ENCODE measurements at regions not wholly inside any gene's neighbourhood (a gene's known extent, or its start where the extent isn't known, plus 50 kb on each side); places are given as distances from the start of the nearest gene placed in this dataset.

DNA sequence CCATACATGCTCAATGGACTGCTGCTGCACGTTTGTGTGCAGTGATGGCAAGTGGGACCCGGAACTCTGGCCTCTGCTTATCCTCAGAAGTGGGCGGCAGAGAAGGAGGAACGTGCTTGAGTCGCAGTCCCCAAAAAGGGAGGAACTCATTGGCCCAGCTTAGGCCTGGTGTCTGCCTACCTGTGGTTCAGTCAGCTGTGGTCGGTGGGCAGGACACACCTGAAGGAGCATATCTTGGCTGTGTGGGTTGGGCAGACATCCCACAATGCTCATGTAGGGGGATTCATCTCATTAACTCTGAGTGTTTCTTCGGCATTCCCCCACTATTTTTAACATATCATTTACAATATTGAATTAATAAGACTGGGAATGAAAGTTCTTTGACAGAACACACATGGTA is 122.9 kb upstream of the IL12B start:
- no peak for DNase-seq (ENCODE audit: low read depth in 2 of 2)

DNA sequence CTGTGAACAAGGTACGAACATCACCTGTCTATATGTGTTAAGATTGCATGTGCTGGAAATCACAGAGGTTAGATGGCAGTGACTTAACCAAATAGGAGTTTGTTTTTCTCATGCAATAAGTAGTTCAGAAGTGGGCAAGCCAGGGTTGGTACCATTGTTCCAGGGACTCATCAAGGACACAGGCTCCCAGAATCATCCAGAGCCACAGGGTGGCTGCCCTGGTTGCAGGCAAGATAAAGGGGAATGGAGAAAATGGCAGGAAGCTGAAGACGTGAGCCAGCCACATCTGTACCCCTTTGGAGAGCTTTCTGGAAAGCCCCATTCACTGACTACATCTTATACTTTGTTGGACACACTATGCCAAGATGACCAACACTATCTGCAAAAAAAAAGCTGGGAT is 126.0 kb upstream of the IL12B start:
- DNase-seq (ENCODE audit: low read depth in 2 of 2) = no peak

DNA sequence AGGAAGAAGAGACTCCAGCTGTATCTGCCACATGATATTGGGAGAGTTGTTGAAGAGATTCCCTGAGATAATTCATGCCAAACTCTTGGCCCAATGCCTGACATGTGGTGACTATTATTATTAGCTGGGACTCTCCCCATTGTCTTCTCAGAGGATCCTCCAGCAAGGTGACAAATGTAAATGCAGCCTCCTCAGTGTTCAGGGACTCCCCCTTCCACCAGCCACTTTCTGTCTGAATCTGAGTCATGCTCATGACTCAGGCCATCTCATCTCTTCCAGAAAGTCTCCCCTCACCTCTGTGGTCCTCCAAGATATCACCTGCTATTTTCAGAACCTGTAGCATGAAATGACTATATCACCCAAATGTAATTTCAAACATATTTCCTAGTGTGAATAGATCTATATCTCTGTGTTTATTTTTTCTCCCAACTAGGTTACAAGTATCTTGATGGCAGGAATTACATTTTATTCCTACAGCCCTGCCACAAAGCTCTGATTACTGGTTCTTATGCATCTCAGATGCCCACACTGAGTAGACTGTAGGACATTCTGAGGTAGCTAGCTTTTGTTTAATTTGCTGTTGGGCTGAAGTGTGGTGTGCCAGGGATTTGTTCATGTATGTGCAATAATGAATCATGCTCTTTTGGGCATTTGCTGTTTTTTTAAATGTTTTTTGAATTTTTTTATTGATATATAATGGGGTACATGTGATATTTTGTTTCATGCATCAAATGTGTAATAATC is 126.6 kb upstream of the IL12B start:
- DNase-seq (ENCODE audit: low read depth in 2 of 2) = peak; percentile 58 to 64

DNA sequence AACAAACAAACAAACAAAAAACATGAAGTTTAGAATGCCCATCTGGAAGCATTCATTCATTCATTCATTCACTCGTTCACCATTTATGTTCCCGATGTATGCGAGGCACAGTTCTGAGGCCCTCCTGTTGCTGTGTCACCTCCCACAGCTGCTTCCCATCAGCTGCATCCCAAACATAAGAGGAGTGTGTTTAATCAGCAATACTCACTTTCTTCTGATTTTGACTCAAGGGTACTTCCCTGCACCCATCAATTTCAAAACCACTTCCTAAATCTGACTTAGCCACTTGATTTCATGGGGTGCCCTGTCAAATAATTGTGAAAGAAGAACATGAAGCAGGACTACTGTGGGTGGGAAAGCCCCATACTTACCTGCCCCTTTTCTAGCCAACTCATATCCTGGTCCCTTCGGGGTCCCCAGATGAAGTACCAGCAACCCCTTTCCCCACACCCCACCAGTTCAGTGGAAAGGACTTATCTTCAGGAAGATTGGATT is 128.0 kb upstream of the IL12B start:
- peak; percentile 22 to 26 for DNase-seq (ENCODE audit: low read depth in 2 of 2)

DNA sequence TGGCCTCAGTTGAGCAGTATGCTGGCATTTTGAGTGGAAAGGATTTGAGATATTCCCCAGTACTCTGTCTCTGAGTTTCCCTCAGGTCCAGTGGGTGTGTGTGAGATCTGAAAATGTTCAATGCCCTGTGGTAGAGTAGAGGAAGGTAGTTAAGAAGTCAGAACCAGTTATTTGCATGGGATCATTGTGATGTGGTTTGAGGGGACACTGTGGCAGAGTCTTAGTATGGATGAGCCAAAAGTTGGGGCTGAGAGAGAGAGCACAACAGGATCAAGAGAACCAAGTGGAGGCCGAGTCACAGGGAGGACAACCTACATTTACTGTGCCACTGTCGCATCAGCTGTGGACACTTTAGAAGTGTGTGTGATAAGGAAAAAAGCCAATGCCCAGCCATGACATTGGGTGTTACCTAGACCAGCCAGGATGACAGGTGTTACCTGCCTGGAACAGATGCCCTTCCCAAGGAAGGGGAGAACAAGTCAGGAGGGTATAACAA is 128.9 kb upstream of the IL12B start:
- no peak for DNase-seq (ENCODE audit: low read depth in 2 of 2)

DNA sequence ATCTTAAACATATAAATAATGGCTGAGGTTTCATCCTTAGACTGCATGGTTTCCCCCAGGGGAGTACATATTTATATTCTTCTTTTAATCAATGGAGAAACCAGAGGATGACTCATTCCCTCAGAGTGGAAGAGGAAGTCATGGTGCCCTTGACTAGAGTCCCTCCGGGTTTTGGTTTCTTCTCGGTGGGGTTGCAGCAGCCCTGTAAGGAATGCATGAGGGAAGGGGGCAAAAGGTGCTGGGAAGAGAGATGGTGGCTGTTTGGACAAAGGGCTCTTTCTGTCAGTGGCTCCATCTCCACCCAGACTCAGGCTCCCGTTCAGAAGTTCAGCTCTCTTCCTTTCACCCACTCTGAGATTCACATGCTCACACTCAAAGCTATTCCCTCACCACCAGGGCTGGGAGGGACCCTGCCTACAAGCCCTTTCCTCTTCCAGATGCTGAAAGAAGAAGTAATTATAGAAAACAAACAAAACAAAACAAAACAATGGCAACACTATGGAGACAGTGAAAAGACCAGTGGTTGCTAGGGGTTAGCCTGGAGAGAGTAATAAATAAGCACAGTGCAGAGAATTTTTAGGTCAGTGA is 129.8 kb upstream of the IL12B start:
- no peak for DNase-seq (ENCODE audit: low read depth in 2 of 2)

DNA sequence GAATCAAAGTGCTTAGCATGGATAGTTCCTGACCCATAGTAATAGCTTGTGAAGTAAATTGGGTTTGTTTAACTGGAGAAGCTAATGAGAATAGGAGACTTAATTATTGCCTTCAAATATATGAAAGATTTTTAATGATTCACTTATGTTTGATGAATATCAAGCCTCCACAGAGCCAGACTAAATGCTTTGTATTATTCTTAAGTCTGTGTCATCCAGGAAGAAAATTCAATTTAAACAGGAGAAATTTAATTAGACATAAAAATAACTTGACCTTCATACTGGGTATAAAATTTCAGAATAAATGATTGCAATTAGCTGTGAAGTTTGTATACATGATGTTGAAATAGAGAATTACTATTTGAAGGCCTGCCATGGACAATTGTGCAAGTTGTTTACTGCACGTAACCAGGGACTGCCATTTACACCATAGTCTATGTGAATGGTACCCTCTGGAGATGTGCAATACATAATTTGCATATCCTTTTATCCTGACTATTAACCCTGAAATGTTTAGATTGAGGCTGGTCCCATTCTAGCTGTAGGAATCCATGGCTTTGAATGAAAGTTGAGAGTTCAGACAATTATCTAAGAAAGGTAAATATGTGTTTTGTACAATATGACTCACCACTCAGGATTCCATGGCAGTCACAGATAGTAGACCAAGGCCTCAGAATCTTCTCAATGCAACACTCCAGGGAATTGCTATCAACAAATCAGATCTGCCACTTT is 133.5 kb upstream of the IL12B start:
- no peak for DNase-seq (ENCODE audit: low read depth in 2 of 2)

DNA sequence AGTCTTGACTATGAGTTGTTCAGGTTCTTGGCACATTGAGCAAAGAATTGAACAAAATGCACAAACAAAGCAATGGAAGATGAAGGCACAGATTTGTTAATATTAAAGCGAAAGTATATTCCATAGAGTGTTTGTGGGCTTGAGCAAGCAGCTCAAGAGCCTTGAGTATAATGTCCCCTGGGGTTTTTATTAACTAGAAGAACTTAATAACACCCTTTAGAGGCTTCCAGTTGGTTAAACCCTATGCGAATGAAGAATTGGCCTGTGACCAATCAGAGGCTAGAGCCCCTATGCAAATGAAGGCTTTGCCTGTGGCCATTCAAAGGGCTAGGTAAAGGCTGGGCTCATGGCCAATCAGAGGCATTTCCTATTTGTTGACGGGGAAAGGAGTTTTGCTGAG is 135.3 kb upstream of the IL12B start:
- DNase-seq (ENCODE audit: low read depth in 2 of 2) = no peak

DNA sequence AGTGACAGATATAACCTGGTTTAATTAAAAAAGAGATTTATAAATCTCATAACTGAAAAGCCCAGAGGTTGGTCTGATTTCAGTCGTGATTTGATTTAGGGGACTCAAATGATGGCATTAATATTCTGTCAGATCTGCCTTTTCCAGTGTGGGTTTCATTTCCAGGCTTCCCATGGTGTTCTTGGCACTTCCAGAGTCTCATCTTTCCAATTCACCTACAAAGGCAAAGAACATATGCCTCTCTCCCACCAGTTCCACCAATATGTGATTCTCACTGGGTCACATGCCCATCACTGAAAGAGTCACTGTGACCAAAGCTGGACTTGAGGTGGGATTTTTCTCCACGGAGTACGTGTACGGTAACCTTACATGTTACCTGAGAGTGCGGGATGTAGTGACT is 137.4 kb upstream of the IL12B start:
- DNase-seq (ENCODE audit: low read depth in 2 of 2) = no peak

DNA sequence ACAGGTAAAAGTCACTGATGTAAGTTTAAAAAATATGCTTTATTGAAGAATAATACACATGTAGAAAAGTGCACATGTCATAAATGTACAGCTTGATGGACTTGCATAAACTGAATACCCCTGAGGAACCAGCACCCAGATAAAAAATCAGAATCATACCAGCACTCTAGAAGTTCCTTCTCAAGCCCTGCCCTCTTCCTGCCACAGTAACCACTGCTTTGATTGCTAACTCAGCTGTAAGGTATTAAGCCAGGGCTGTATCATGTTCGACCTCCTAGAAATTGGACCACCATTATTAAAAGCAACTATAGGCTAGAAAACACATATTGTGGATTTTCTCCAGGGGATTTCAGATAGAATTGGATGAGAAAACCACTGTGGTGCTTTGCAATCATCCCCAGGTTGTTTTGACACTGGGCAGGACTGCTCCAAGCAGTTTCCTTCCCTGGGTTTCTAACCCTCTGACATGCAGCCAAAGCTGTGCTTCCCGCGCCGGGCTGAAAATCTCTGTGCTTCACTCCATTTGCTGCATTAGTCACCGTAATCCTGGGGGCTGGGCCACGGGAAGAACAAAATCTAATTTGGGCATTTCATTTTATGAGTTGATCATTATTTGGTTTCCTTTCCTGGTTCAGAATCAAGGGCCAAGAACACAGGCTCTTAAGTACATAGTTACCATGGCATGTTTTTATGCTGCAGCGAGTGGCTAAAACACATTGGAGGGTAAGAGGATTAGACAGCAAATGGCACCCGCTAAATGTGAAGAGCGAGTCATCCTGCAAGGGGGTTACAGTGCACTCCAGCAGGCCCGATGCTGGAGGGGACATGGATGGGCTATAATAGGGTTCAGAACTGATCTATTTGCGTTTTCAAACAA is 139.4 kb upstream of the IL12B start:
- no peak for DNase-seq (ENCODE audit: low read depth in 2 of 2)

DNA sequence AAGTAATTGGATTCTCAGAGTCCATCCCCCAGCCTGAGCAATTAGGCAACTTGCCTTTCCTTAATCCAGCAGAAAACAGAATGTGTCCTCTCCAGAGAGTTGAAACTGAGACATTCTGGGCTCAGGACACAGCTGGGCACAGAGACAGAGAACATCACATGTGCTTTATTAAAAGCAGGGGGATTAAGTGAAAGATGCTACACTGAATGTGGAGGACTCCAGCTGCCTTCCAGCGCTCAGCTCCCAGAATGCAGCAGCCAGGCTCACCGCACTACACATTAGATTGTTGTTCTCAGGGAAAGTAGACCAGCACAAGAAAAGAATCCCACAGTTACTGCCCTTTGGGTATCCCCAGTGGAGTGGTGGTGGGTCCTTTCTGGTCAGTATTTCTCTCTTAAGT is 141.6 kb upstream of the IL12B start:
- DNase-seq (ENCODE audit: low read depth in 2 of 2) = no peak

DNA sequence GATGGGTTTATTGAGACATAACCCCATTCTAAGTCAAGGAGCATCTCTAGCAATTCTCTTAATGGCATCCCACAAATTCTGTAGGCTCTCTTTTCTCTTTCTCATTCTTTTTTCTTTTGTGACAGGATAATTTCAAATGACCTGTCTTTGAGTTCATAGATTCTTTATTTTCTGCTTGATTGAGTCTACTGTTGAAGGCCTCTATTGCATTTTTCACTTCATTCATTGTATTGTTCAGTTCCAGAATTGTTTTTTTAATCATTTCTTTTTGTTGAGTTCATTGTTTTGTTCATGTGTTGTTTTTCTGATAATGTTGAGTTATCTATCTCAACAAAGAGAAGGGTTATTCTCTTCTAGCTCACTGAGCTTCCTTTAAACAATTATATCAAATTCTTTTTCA is 144.7 kb upstream of the IL12B start:
- no peak for DNase-seq (ENCODE audit: low read depth in 2 of 2)

DNA sequence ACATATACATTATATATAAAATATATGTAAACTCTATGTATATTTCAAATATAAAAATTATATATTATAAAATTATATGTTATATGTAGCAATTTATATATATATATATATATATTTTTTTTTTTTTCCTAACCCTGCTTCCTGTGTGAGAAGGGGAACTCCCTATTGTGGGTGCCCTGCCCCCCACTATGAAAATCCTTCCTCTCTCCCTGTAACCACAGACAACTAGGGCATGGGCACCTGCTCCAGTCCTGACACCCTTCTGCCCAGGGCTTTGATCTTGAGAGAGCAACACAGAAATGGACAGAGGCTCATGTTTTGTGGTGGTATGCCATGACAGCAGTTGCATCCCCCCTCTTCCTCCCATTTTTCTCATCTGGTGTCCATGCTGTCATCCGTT is 148.7 kb upstream of the IL12B start:
- no peak for DNase-seq (ENCODE audit: low read depth in 2 of 2)

DNA sequence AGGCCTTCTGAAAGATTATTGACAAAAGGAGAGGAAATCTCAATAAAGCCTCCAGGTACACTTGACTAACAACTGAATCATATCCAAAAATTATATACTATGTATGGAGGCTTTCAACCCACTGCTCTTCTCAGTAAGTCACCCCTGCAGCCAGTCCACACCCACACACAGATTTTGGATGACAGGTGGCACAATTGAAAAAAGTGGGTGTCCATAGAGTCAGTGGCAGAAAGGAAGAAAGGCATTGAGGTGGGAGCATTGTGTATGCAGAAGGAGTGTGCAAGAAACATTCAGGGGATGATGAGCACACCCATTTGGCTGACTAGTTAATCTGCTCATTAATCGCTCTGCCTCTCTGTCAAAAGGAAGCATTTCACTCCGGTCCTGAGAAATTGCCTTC is 150.6 kb upstream of the IL12B start:
- DNase-seq (ENCODE audit: low read depth in 2 of 2) = no peak

DNA sequence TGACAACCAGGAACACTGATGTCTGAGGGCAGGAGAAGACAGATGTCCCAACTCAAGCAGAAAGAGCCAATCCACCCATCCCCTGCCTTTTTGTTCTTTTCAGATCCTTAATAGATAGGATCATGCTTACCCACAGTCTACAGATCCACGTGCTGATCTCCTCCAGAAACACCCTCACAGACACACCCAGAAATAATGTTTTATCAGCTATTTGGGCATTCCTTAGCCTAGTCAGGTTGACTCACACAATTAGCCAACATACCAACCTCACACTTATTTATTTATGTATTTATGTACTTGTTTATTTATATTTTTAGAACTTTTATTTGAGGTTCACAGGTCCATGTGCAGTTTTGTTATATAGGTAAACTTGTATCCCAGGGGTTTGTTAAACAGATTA is 151.5 kb upstream of the IL12B start:
- no peak for DNase-seq (ENCODE audit: low read depth in 2 of 2)

DNA sequence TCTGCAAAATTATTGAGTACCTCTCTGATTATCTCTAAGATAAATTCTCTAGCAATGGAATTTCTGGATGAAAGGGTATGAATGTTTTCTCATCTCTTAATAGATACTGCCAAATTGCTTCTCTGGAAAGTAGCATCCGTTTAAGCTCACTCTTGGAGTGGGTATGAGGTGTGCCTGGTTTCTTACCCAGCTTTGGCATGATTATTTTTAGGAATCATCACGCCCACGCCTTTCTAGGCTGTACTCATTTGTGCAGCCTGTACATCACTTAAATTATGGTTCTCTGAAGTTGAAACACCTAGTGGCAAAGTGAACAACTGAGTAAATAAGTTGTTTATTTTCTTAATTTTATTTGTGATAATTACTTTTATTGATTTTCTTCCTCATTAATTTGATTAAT is 156.5 kb upstream of the IL12B start:
- no peak for DNase-seq (ENCODE audit: low read depth in 2 of 2)

DNA sequence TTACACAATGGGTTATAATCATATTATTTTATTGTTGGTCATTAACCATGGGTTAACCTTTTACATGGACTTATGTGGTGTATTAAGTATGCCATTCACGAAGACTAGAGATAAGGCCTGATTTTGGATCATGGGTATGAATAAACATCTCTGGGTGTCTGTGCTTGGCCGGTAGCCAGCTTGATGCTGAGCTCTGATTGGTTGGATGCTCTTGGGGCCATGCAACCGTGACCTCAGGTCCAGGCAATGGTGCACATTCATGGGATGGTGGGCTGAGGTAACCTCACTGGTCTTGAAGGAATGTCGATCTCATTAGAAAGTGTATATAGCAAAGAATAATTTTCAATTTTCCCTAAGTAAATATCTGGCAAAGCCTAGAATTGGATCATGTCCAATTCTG is 158.2 kb upstream of the IL12B start:
- no peak for DNase-seq (ENCODE audit: low read depth in 2 of 2)

DNA sequence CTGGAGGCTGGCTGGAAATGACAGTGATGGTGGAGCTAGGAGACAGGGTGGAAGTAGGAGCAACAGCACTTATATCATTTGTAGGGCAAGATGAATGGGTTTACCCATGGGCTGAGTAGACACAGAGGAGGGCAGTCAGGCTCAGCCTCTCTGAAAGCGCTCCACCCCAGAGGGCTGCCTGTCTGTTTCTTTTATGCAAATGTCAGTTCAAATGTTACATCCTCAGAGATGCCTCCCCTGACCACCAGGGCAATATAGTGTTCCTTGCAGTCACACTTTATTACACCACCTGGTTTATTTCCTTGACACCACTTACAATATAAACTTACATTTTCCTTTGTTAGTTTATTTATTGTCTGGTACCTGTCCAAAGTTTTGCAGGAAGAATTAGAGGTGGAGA is 159.5 kb upstream of the IL12B start:
- DNase-seq (ENCODE audit: low read depth in 2 of 2) = no peak

DNA sequence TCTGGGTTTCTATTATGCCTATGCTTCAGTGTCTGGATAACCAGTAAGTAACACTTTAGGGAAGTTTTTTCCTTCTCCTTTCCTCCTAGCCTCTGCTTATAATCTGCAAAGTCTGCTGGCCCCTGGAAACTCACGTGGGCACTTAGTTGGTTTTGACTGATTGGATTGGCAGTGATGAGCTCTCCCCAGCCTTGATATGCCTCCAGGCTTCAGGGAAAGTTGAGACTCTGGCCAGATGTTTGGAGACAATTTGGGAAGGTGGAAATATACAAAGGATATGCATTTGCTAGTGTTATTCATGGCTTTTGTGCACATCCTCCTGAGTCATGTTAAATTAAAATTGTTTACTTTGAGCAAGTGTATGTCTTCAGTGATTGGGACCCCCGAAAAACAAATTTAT is 160.2 kb upstream of the IL12B start:
- DNase-seq (ENCODE audit: low read depth in 2 of 2) = no peak

DNA sequence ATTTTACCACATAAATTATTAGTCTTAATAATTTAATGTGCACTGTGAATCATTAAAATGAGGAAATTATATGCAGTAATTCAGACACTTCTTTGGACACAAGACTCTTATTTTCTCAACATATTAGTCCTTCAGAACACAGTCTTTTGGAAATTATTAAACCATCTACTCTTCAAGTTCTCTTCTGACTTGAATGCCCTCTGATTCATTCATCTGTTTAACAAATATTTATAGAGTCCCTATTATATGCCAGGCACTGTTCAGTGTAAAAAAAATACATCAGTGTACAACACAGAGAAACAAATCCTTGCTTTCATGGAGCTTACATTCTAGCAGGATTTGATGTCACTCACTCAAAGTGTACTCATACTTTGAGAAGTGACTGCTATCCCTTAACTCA is 163.4 kb upstream of the IL12B start:
- DNase-seq (ENCODE audit: low read depth in 2 of 2) = no peak

DNA sequence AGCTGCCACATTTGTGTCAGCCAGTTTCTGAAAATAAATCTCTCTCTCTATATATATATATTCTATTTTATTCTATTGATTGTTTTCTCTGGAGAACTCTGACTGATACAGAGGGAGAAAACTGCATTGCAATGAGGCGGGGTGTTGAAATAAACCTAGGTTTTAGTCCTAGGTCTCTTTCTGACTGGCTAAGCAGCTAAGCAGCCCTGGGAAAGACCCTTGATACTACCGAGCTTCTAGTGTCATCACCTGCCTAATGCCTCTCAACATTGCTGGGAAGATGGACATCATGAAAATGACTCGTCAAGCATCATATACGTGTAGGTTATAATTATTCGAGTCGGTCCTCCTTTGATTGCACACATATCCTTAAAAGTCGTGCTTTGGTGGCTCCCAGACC is 166.5 kb upstream of the IL12B start:
- no peak for DNase-seq (ENCODE audit: low read depth in 2 of 2)

DNA sequence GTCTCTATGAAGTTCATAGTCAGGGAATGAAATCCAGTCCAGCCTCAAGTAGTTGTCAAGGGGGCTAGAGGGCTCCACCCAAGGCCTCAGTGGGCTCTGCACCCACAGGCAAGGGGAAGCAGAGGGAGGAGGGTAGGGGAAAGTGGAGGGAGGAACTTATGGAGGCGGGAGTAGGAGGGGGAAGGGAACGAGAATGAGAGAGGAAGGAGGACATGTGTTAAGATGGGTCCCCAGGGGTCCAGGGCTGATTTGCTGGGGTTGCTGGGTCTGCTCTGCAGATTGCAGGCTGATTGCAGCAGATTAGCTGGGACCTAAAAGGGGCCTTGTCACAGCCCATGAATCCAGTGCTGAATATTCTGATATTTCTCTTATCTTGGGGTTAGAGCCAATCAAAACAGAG is 166.9 kb upstream of the IL12B start:
- DNase-seq (ENCODE audit: low read depth in 2 of 2) = no peak

Data from stimulated activated CD4-positive, alpha-beta T cell treated with anti-CD3 and anti-CD28 coated beads, Interleukin-15, amount 100 ng/mL, for 48 hours (primary cell).